HCT116 (cell line): ENCODE measurements at regions not wholly inside any gene's neighbourhood (a gene's known extent, or its start where the extent isn't known, plus 50 kb on each side); places are given as distances from the start of the nearest gene placed in this dataset.

Experiments used
- ATAC-seq: fragments of 200-7000 bp; cut with Tn5 transposase; 2 replicates; pipeline ENCODE4 v1.9.1; 2020; ENCODE audit warnings: mild to moderate bottlenecking, moderate library complexity
- BruUV-seq: library from RNA; stranded (reverse); fragments of 400-500 nt; replicated peaks from 2 replicates; lab custom pipeline; 2021; lab: Mats Ljungman, UMichigan
- CTCF ChIA-PET: fragments of 300-600 bp; sonication (Branson Sonifier 250); formaldehyde crosslinking; loops from one replicate; lab custom pipeline; 2021; ENCODE audit warnings: antibody characterized with exemption; lab: Charles Lee
- POLR2A ChIA-PET: fragments of 300-600, 350-600 bp; sonication (Branson Sonifier 250); formaldehyde crosslinking; loops from one replicate; lab custom pipeline; 2021; ENCODE audit warnings: antibody characterized with exemption; lab: Charles Lee
- RAD21 ChIA-PET, 2 experiments: fragments of 300-600 bp; sonication (Branson Sonifier 250); formaldehyde crosslinking; loops; one replicate each; lab custom pipeline; 2023; ENCODE audit warnings: low total read pairs in 2 of 2; ENCODE audit not compliant: uncharacterized antibody in 2 of 2, unreplicated experiment in 2 of 2, low non-redundant PET in 1 of 2; lab: Charles Lee
- DNase-seq: peaks from one replicate; pipeline ENCODE4 v3.0.0-alpha.2; 2010; ENCODE audit warnings: low read depth, low spot score
- H2AFZ ChIP-seq: fragments of 200-600 bp; shearing (Covaris generic), sonication (generic); 2 replicates; pipeline ENCODE4 v1.6.1; 2017; ENCODE audit warnings: low read depth, mixed run types, mixed read lengths, antibody characterized with exemption, low read length; ENCODE audit not compliant: poor library complexity, severe bottlenecking
- H3K27ac ChIP-seq: 2 replicates; pipeline ENCODE4 v1.5.1; 2012; ENCODE audit warnings: low read depth, low read length
- H3K27me3 ChIP-seq: fragments of 200-600 bp; sonication (generic); 2 replicates; pipeline ENCODE4 v1.6.1; 2016; ENCODE audit warnings: mixed run types, low read length, mixed read lengths; ENCODE audit not compliant: insufficient read depth
- H3K36me3 ChIP-seq, 2 experiments: fragments of 200-500 bp in 1 of 2; fragments of 200-600 bp in 1 of 2; sonication (Bioruptor generic) in 1 of 2; sonication (generic) in 1 of 2; 2 replicates each; pipeline versions ENCODE4 v1.5.1 to v1.6.1; 2014 to 2016; ENCODE audit warnings: low read length in 2 of 2, inconsistent platforms in 1 of 2, mixed read lengths in 1 of 2, mixed run types in 1 of 2; ENCODE audit not compliant: insufficient read depth in 2 of 2, control insufficient read depth in 1 of 2
- H3K4me1 ChIP-seq, 2 experiments: fragments of 200-600 bp in 1 of 2; sonication (generic) in 1 of 2; 2 replicates each; pipeline versions ENCODE4 v1.5.1 to v1.6.1; 2012 to 2017; ENCODE audit warnings: low read length in 2 of 2, inconsistent platforms in 1 of 2, mild to moderate bottlenecking in 1 of 2, mixed read lengths in 1 of 2, mixed run types in 1 of 2, moderate library complexity in 1 of 2; ENCODE audit not compliant: insufficient read depth in 2 of 2, control insufficient read depth in 1 of 2
- H3K4me2 ChIP-seq: fragments of 200-600 bp; sonication (generic); 2 replicates; pipeline ENCODE4 v1.6.1; 2017; ENCODE audit warnings: mixed run types, low read length, mixed read lengths
- H3K4me3 ChIP-seq, 2 experiments: fragments of 200-600 bp in 1 of 2; sonication (generic) in 1 of 2; replicated peaks in 1 of 2; 2 replicates each; pipeline ENCODE4 v1.5.1; 2011 to 2016; ENCODE audit warnings: low read length in 2 of 2, control low read depth in 1 of 2, low read depth in 1 of 2, mild to moderate bottlenecking in 1 of 2, mixed read lengths in 1 of 2, mixed run types in 1 of 2
- H3K79me2 ChIP-seq: fragments of 200-600 bp; sonication (generic); 2 replicates; pipeline ENCODE4 v1.6.1; 2017; ENCODE audit warnings: mild to moderate bottlenecking, mixed run types, low read length, moderate library complexity, mixed read lengths; ENCODE audit not compliant: insufficient read depth
- H3K9ac ChIP-seq: fragments of 200-600 bp; sonication (generic); 2 replicates; pipeline ENCODE4 v1.6.1; 2016; ENCODE audit warnings: low read length, mixed read lengths
- H3K9me2 ChIP-seq: fragments of 200-600 bp; sonication (generic), shearing (Covaris generic); 2 replicates; pipeline ENCODE4 v1.6.1; 2017; ENCODE audit warnings: mixed run types, mild to moderate bottlenecking, moderate library complexity; ENCODE audit not compliant: insufficient read depth
- H3K9me3 ChIP-seq, 2 experiments: fragments of 200-500 bp in 1 of 2; fragments of 200-600 bp in 1 of 2; sonication (Bioruptor generic) in 1 of 2; sonication (generic) in 1 of 2; 2 replicates each; pipeline ENCODE4 v1.6.1; 2014 to 2017; ENCODE audit warnings: low read length in 2 of 2, mixed read lengths in 2 of 2, inconsistent platforms in 1 of 2, low read depth in 1 of 2, mild to moderate bottlenecking in 1 of 2, mixed run types in 1 of 2, moderate library complexity in 1 of 2; ENCODE audit not compliant: control insufficient read depth in 1 of 2, insufficient read depth in 1 of 2
- H4K20me1 ChIP-seq: fragments of 200-600 bp; sonication (generic), shearing (Covaris generic); 2 replicates; pipeline ENCODE4 v1.6.1; 2017; ENCODE audit warnings: mixed run types, mild to moderate bottlenecking, moderate library complexity; ENCODE audit not compliant: insufficient read depth
- EGR1 ChIP-seq: IDR thresholded peaks from 2 replicates; pipeline ENCODE4 v1.6.1; 2012; ENCODE audit warnings: low read depth
- ELF1 ChIP-seq: IDR thresholded peaks from 2 replicates; pipeline ENCODE4 v1.6.1; 2012; ENCODE audit warnings: low read depth, borderline replicate concordance
- EZH2 ChIP-seq: fragments of 200-600 bp; sonication (generic); IDR thresholded peaks from 2 replicates; pipeline ENCODE4 v1.6.1; 2017; ENCODE audit warnings: antibody characterized with exemption, mixed run types
- EZH2phosphoT487 ChIP-seq: fragments of 200-600 bp; IDR thresholded peaks from 2 replicates; pipeline ENCODE4 v1.6.1; 2018; ENCODE audit warnings: antibody characterized with exemption, borderline replicate concordance
- FOSL1 ChIP-seq: IDR thresholded peaks from 2 replicates; pipeline ENCODE4 v1.6.1; 2012; ENCODE audit warnings: low read depth
- JUND ChIP-seq: IDR thresholded peaks from 2 replicates; pipeline ENCODE4 v1.6.1; 2012
- POLR2A ChIP-seq: IDR thresholded peaks from 2 replicates; pipeline ENCODE4 v1.7.0; 2011; ENCODE audit warnings: borderline replicate concordance; ENCODE audit not compliant: insufficient read depth, insufficient read length; ENCODE audit errors: extremely low read depth
- RAD21 ChIP-seq: IDR thresholded peaks from 2 replicates; pipeline ENCODE4 v1.6.1; 2012; ENCODE audit warnings: low read depth, mild to moderate bottlenecking
- SRF ChIP-seq: IDR thresholded peaks from 2 replicates; pipeline ENCODE4 v1.6.1; 2012; ENCODE audit warnings: low read depth
- TCF7L2 ChIP-seq: IDR thresholded peaks from 2 replicates; pipeline ENCODE4 v1.7.0; 2011; ENCODE audit warnings: borderline replicate concordance, inconsistent platforms; ENCODE audit not compliant: insufficient read depth, insufficient read length; ENCODE audit errors: extremely low read depth
- YY1 ChIP-seq: IDR thresholded peaks from 2 replicates; pipeline ENCODE4 v1.6.1; 2011; ENCODE audit warnings: low read length, low read depth, moderate library complexity, mild to moderate bottlenecking; ENCODE audit not compliant: insufficient replicate concordance; ENCODE audit errors: extremely low read depth
- ZFX ChIP-seq: fragments of 450-650 bp; IDR thresholded peaks from 2 replicates; pipeline ENCODE4 v1.6.1; 2017
- ZNF274 ChIP-seq: fragments of 200-500 bp; sonication (Bioruptor generic); IDR thresholded peaks from 2 replicates; pipeline ENCODE4 v1.6.1; 2014; ENCODE audit warnings: mild to moderate bottlenecking, low read depth, low read length, inconsistent platforms
- intact Hi-C: fragments of 100-400 bp; cut with micrococcal nuclease; formaldehyde crosslinking; loops from 2 replicates; pipeline ENCODE4 v1.10.0; 2022
- TF ChIP-seq, protein P1 (sequence below): IDR thresholded peaks from 2 replicates; pipeline ENCODE4 v1.6.1; 2012
- TF ChIP-seq, protein P2 (sequence below): IDR thresholded peaks from 2 replicates; pipeline ENCODE4 v1.6.1; 2012
- TF ChIP-seq, protein P3 (sequence below): IDR thresholded peaks from 2 replicates; pipeline ENCODE4 v1.6.1; 2011; ENCODE audit warnings: mild to moderate bottlenecking, low read length, moderate library complexity; ENCODE audit not compliant: insufficient replicate concordance; ENCODE audit errors: extremely low read depth

DNA sequence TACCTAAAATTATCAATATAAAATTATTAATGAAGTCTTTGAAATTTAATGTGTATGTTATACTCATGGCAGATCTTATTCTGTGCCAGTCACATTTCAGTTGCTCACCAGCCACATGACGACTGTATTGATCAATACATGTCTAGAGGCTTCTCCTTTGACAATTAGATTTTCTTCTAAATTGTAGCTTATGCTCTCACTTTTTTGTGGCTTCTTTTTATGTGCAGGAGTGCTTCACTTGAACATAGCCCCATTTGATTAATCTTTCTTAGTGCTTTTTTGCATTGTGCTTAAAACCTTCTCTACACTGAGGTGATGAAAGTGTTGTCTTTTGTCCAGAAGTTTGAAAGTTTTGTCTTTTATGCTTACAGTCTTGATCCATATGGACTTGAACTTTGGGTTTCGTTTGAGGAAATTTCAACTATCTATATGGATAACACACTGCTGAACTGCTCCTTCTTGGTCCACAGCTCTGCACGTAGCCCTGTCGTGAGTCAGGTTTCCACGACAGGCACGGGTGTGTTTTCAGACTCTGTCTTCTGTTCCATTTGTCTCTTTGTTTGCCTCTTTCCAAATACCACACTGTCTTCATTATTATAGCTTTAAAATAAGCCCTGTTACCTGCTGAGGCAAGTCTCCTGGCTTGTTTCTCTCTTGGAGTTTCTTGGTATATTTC, 393.9 kb upstream of the CFAP20DC start:
- H3K4me1 ChIP-seq = no peaks in the 10 kb centered on the region
- no peak overlapping the region for H3K4me3 ChIP-seq
- intact Hi-C loops = no loop called here
- H2AFZ ChIP-seq = no peak overlapping the region
- POLR2A ChIA-PET = no interaction called here
- RAD21 ChIA-PET = no interaction called here
- no TSS peak for BruUV-seq
- H3K9ac ChIP-seq = no peak overlapping the region
- CTCF ChIA-PET = no interaction called here
- DNase-seq (no peak), ATAC-seq (no peak)
- no peak overlapping the region for H3K4me2 ChIP-seq
- H3K36me3 ChIP-seq = no peaks in the 10 kb centered on the region
- no peaks in the 10 kb centered on the region for H3K9me3 ChIP-seq
- no peaks in the 10 kb centered on the region for H3K79me2 ChIP-seq
- H3K27me3 ChIP-seq = peaks cover 62% of the 10 kb centered on the region
- no peak overlapping the region for H3K27ac ChIP-seq
- H3K9me2 ChIP-seq = no peaks in the 10 kb centered on the region
- H4K20me1 ChIP-seq = no peaks in the 10 kb centered on the region
- TF ChIP-seq ZFX = no peak
- TF ChIP-seq, protein P1, sequence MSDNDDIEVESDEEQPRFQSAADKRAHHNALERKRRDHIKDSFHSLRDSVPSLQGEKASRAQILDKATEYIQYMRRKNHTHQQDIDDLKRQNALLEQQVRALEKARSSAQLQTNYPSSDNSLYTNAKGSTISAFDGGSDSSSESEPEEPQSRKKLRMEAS = no peak
- no peak for TF ChIP-seq RAD21
- TF ChIP-seq TCF7L2 = no peak
- no peak for TF ChIP-seq ELF1
- no peak for TF ChIP-seq YY1

DNA sequence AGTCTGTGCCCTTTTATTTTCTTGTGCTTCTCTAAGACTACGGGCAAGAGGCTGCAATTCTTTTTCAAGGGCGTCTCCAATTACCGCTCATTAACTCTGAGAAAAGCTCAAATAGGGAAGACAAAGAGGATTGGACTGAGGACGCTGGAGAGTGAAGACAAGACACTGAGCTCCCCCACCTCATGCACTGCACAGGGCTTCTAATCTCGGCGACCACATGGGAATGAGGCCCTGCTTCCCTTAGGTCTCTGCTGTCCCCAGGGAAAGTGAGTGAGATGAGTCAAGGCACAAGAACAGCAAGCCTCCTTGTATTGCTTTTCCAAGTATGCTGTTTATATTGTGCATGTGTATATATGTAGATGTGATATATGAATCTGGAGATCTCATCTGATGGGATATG, 392.2 kb upstream of the CFAP20DC start:
- Histone ChIP-seq H3K4me2 (no peak overlapping the region), H3K27ac (no peak overlapping the region), H3K9ac (no peak overlapping the region), H2AFZ (no peak overlapping the region), H3K27me3 (peaks cover 62% of the 10 kb centered on the region), H3K9me3 (no peaks in the 10 kb centered on the region), H4K20me1 (no peaks in the 10 kb centered on the region), H3K4me3 (no peak overlapping the region), H3K79me2 (no peaks in the 10 kb centered on the region), H3K36me3 (no peaks in the 10 kb centered on the region), H3K4me1 (no peaks in the 10 kb centered on the region), H3K9me2 (no peaks in the 10 kb centered on the region)
- RAD21 ChIA-PET = no interaction called here
- no peak for ATAC-seq
- TF ChIP-seq POLR2A (no peak), RAD21 (no peak), EZH2phosphoT487 (no peak), ZNF274 (no peak), ZFX (no peak), SRF (no peak), EZH2 (no peak), TCF7L2 (no peak), EGR1 (no peak), ELF1 (no peak), FOSL1 (no peak), JUND (no peak)
- TF ChIP-seq, protein P2, sequence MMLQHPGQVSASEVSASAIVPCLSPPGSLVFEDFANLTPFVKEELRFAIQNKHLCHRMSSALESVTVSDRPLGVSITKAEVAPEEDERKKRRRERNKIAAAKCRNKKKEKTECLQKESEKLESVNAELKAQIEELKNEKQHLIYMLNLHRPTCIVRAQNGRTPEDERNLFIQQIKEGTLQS = no peak
- TF ChIP-seq, protein P3, sequence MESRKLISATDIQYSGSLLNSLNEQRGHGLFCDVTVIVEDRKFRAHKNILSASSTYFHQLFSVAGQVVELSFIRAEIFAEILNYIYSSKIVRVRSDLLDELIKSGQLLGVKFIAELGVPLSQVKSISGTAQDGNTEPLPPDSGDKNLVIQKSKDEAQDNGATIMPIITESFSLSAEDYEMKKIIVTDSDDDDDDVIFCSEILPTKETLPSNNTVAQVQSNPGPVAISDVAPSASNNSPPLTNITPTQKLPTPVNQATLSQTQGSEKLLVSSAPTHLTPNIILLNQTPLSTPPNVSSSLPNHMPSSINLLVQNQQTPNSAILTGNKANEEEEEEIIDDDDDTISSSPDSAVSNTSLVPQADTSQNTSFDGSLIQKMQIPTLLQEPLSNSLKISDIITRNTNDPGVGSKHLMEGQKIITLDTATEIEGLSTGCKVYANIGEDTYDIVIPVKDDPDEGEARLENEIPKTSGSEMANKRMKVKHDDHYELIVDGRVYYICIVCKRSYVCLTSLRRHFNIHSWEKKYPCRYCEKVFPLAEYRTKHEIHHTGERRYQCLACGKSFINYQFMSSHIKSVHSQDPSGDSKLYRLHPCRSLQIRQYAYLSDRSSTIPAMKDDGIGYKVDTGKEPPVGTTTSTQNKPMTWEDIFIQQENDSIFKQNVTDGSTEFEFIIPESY = no peak
- intact Hi-C loops = no loop called here
- CTCF ChIA-PET = no interaction called here
- BruUV-seq = no TSS peak
- DNase-seq = no peak
- POLR2A ChIA-PET = no interaction called here
